ENCODE measurements at regions not wholly inside any gene's neighbourhood (a gene's known extent, or its start where the extent isn't known, plus 50 kb on each side); places are given as distances from the start of the nearest gene placed in this dataset.

- Histone ChIP-seq H4K91ac (replicated peaks; ENCODE audit: insufficient read length, low read length) (peak overlapping the region; percentile 98), H3K36me3 (ENCODE audit: control insufficient read depth in 2 of 4, insufficient read depth in 4 of 4, low read length in 3 of 4) (no peaks in the 10 kb centered on the region), H4K5ac (ENCODE audit: insufficient read length, low read depth, low read length) (no peak overlapping the region), H3K23ac (ENCODE audit: insufficient read length) (no peak overlapping the region), H2BK12ac (ENCODE audit: low read depth, low read length) (peak overlapping the region; percentile 69), H3K9me3 (ENCODE audit: insufficient read depth in 2 of 2, low read depth in 1 of 2, low read length in 1 of 2) (no peaks in the 10 kb centered on the region), H4K8ac (ENCODE audit: extremely low read depth, insufficient read depth, low read length) (no peak overlapping the region; the same call in 1 of the 2 replicates), H2BK120ac (replicated peaks; ENCODE audit: low read depth, low read length) (peak overlapping the region; percentile 82), H3K14ac (ENCODE audit: insufficient read length) (no peak overlapping the region), H3K27me3 (replicated peaks in 1 of 4; ENCODE audit: control insufficient read depth in 3 of 4, extremely low read depth in 1 of 4, insufficient read depth in 3 of 4, low read length in 3 of 4) (no peaks in the 10 kb centered on the region), H3K79me2 (ENCODE audit: control insufficient read depth in 1 of 2, insufficient read depth in 2 of 2, low read length in 2 of 2) (no peaks in the 10 kb centered on the region), H3K9ac (replicated peaks in 1 of 4; ENCODE audit: extremely low read depth in 1 of 4, low read depth in 3 of 4, low read length in 3 of 4) (no peak overlapping the region), H2BK15ac (ENCODE audit: low read length) (no peak overlapping the region), H3K18ac (ENCODE audit: extremely low read depth, low read length) (peak overlapping the region; percentile 91), H3K4ac (replicated peaks; ENCODE audit: insufficient read length, low read depth, low read length) (peak overlapping the region; percentile 91), H2AK5ac (ENCODE audit: low read depth, low read length) (0 out of 2 replicates have a peak overlapping the region, but pooled peaks have one; percentile 83), H3K4me3 (ENCODE audit: extremely low read depth in 1 of 4, insufficient read depth in 2 of 4, low read depth in 3 of 4, low read length in 4 of 4) (no peak overlapping the region), H3K4me2 (ENCODE audit: insufficient read depth in 1 of 2, low read depth in 2 of 2, low read length in 2 of 2) (peak overlapping the region in 1 of 2 experiments; percentile 71; a peak in 1 of 4 replicates), H2AFZ (ENCODE audit: low read length) (no peak overlapping the region), H3K56ac (replicated peaks; ENCODE audit: insufficient read length, low read depth, low read length) (no peak overlapping the region), H3K79me1 (ENCODE audit: low read depth, low read length) (no peaks in the 10 kb centered on the region), H3K23me2 (ENCODE audit: low read depth, low read length) (no peaks in the 10 kb centered on the region; the same call in 1 of the 2 replicates), H3K27ac (ENCODE audit: low read depth, low read length) (no peak overlapping the region), H4K20me1 (replicated peaks in 1 of 2; ENCODE audit: control insufficient read depth in 1 of 2, insufficient read depth in 2 of 2, low read length in 2 of 2) (no peaks in the 10 kb centered on the region), H3K4me1 (replicated peaks in 1 of 4; ENCODE audit: control insufficient read depth in 3 of 4, insufficient read depth in 4 of 4, low read length in 3 of 4) (peaks cover 12 to 33% (median 29%) of the 10 kb centered on the region in 4 experiments), H2BK20ac (ENCODE audit: low read length) (peak overlapping the region; percentile 89; the same call in 1 of the 2 replicates), H2BK5ac (ENCODE audit: low read depth, low read length) (peak overlapping the region; percentile 96)
- DNase-seq (ENCODE audit: low read depth in 1 of 2, low spot score in 2 of 2) = no peak
- ChIA-PET CTCF (ENCODE audit: partially characterized antibody) (interaction anchor here (0.8 to 1.8 kb wide), 4 partner anchors 15 to 303 kb away, joined by 3 to 7 read pairs (median 4); no protein-coding TSS in a partner anchor), POLR2A (ENCODE audit: partially characterized antibody) (interaction anchor here (1.2 kb wide), 2 partner anchors 13 to 44 kb away, joined by 3 read pairs; no protein-coding TSS in a partner anchor)
- WGBS, 2 experiments (ENCODE audit: extremely low coverage in 1 of 2, insufficient coverage in 1 of 2, insufficient read length in 1 of 2, insufficient replicate concordance in 2 of 2, low coverage in 1 of 2, low lambda C conversion rate in 2 of 2, missing lambda C conversion rate in 1 of 2) = 74% methylated on average over 6 of the region's 6 CpGs; no CpG with 5 or more reads in 1 of the 2 experiments
- FAIRE-seq = no peak
- no peak for TF ChIP-seq SIN3A (conservative IDR thresholded peaks at IDR 0.05 in 1 of 2, IDR thresholded peaks at IDR 0.05 in 1 of 2; ENCODE audit: low read depth in 1 of 2, low read length in 2 of 2)
- no peak for TF ChIP-seq SP2 (IDR thresholded peaks at IDR 0.05; ENCODE audit: low read length)
- no peak for TF ChIP-seq NANOG (IDR thresholded peaks at IDR 0.05; ENCODE audit: insufficient read depth, low read depth, low read length, poor library complexity, severe bottlenecking)
- no peak for TF ChIP-seq SIRT6 (IDR thresholded peaks at IDR 0.05; ENCODE audit: low read length)
Observed at GRCh38 chr11:134992981-134993380, 580.9 kb upstream of the B3GAT1 start.
